H1 (cell line): ENCODE measurements at regions not wholly inside any gene's neighbourhood (a gene's known extent, or its start where the extent isn't known, plus 50 kb on each side); places are given as distances from the start of the nearest gene placed in this dataset.

Experiments used
- CTCF ChIP-seq, 3 experiments: IDR thresholded peaks; 1 replicate in 2 of 3; 2 replicates in 1 of 3; pipeline versions ENCODE4 v1.5.1 to v1.6.1; 2011; ENCODE audit warnings: low read length in 3 of 3, mild to moderate bottlenecking in 3 of 3, inconsistent platforms in 2 of 3, low read depth in 1 of 3, moderate library complexity in 1 of 3; ENCODE audit not compliant: insufficient read depth in 1 of 3; ENCODE audit errors: control extremely low read depth in 1 of 3
- GABPA ChIP-seq: IDR thresholded peaks from 2 replicates; pipeline ENCODE4 v1.6.1; 2011; ENCODE audit warnings: mild to moderate bottlenecking, low read length, moderate library complexity, borderline replicate concordance; ENCODE audit not compliant: insufficient read depth
- JUND ChIP-seq: IDR thresholded peaks from 2 replicates; pipeline ENCODE4 v1.6.1; 2011; ENCODE audit warnings: mild to moderate bottlenecking, improper control_type of control experiment, low read length
- MAX ChIP-seq: IDR thresholded peaks from 2 replicates; pipeline ENCODE4 v1.6.1; 2012; ENCODE audit warnings: inconsistent platforms
- RFX5 ChIP-seq: IDR thresholded peaks from 2 replicates; pipeline ENCODE4 v1.6.1; 2011; ENCODE audit warnings: low read depth, low read length, improper control_type of control experiment, borderline replicate concordance
- SIN3A ChIP-seq, 2 experiments: IDR thresholded peaks in 1 of 2; conservative IDR thresholded peaks in 1 of 2; 2 replicates each; pipeline ENCODE4 v1.6.1; 2011 to 2012; ENCODE audit warnings: low read length in 2 of 2, improper control_type of control experiment in 1 of 2, low read depth in 1 of 2, mild to moderate bottlenecking in 1 of 2

- TF ChIP-seq SIN3A (conservative IDR thresholded peaks at IDR 0.05 in 1 of 2, IDR thresholded peaks at IDR 0.05 in 1 of 2; ENCODE audit: low read depth in 1 of 2, low read length in 2 of 2): no peak
- no peak for TF ChIP-seq RFX5
- no peak for TF ChIP-seq JUND
- TF ChIP-seq GABPA: no peak
- TF ChIP-seq MAX: no peak
- TF ChIP-seq CTCF (IDR thresholded peaks at IDR 0.05; ENCODE audit: control extremely low read depth in 1 of 3, insufficient read depth in 1 of 3, low read depth in 1 of 3, low read length in 3 of 3): no peak
Observed at GRCh38 chr2:4981802-4982409, 710.3 kb upstream of the SOX11 start.
